Stimulated activated CD8-positive, alpha-beta memory T cell treated with anti-CD3 and anti-CD28 coated beads, Interleukin-7, amount 100 ng/mL, for 4 hours (primary cell): ENCODE measurements at regions not wholly inside any gene's neighbourhood (a gene's known extent, or its start where the extent isn't known, plus 50 kb on each side); places are given as distances from the start of the nearest gene placed in this dataset.
A peak's percentile ranks its signal among the peaks of the same experiment; 100 is the strongest.

Source experiments
- DNase-seq, 2 donors: peaks; one replicate each; pipeline ENCODE4 v3.0.0-alpha.2; 2020; ENCODE audit warnings: low read depth in 2 of 2

DNA sequence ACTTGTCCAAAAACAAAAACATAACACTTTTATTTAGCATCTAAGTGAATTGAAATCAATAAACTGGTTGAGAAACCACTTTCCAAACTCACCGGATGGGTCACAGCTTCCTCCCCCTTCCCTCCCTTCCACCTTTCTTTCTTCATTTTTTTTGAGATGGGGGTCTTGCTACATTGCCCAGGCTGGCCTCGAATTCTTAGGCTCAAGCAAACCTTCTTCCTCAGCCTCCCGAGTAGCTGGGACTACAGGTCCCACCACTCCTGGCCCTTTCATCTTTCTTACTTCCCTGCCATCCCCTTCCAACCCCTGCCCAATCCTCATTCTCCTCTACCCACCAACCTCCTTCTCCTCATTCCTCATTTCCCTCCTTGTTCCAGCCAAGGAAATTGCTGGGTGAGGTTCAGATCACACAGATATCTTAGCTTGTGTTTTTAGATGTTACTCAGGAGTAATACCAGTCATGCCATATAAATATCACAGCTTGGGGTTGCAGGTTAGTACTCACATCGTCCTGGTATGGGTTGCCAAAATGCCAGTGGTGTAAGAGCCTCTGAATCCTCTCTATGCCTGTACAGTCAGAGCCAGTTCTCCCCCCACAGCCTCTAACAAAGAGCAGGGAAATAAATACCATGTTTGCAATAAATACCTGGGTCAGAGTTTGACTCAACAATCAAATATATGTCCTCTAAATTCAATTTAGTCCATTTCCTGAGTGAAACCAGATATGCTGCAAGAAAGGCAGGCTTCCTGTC lies 132.7 kb upstream of the NDUFV2 start:
- DNase-seq: no peak

DNA sequence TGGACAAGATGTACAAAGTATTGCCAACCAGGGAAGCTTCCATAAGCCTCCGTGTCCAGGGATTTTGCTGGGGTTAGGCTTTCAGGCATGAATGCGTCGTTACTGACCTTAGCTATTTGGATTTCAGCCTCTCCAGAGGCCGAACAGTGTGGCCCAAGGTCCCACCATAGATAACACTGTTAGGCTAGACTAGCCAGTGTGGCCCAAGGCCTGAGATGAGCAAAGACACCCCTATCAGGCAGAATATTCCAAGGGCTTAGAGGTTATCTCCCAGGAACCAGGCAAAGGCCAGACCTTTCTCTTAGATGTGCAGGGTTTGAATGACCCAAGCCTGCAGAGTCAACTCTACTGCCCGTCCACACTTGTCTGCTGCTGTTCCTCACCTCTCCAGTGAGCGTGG lies 131.7 kb upstream of the NDUFV2 start:
- DNase-seq: no peak

DNA sequence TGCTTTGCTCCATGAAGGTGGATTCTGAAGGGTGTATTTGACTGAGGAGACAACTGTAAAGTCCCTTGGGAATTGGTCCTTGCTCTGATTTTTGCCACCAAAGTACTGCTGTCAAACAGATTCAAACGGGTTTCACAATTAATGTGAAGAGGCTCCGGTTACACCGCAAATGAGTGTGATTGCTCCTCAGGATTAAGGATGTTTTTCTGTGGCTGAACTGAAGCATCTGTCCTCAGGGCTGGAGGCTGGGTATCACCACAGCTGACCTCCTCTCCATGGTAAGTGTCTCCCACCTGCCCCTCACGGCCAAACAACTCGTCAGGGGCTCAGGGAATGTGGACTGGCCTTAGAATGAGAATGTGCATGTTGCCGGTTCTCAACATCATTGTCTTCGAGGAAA lies 130.4 kb upstream of the NDUFV2 start:
- DNase-seq: no peak

DNA sequence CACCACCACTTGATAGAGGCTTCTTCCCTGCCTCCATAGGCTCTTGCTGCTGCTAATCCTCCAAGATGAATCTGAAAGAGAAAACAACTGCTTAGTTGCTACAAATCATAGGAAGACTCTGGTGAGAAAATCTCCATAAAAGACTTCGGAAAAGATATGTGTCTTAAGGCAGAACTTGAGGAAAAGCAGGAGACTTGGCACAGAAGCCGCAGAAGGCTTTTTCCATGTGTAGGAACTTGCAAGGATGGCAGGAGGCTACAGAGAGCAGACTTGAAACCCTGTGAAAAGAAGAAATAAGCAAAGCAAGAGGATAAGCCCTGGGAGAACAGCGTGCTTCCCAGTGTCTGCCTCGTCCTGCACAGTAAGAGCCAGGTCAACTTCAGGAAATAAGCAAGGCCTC lies 128.2 kb upstream of the NDUFV2 start:
- DNase-seq: no peak

DNA sequence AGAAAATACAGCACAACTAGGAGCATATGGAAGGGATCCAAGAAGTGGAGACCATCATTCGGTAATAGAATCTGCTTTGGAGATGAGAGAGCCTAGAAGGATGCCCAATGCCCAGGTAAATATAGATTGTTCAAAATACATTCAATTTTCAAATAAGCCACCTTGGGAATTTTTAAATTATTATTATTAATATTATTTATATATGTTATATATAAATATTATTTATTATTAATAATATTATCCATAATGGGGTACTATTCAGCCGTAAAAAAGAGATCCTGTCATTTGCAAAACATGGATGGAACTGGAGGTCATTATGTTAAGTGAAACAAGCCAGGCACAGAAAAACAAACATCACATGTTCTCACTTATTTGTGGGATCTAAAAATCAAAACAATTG lies 127.8 kb upstream of the NDUFV2 start:
- DNase-seq: no peak

DNA sequence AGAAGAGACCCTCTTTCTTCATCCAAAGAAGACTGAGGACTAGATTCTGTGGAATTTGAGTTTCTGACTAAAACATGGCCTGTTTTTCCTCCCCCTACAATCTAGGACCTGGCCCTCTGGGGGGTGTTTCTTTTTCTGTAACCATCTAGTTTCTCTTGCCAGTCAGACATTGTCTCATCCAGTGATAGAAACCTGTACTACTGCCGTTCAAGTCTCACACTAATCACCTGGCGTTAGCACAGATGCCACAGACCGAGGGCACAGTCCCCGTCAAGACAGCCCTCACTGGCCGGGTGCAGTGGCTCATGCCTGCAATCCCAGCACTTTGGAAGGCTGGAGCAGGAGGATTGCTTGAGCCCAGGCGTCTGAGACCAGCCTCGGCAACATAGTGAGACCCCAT lies 126.9 kb upstream of the NDUFV2 start:
- DNase-seq: no peak

DNA sequence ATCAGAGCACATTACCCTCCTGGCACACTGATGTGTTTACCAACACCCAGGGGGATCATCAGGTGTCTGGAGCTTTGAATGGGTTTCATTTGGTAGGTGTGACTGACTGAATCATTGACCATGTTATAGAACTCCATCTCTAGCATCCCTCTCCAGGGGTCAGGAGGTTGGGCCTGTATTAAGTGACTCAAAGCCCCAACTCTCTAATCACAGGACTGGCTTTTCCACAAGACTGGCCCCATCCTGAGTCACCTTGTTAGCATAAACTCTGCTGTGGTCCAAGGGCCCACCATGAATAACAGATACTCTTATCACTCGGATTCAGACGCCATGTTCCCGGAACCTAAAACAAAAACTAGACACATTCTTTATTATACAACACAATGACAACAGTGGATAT lies 125.9 kb upstream of the NDUFV2 start:
- no peak for DNase-seq

DNA sequence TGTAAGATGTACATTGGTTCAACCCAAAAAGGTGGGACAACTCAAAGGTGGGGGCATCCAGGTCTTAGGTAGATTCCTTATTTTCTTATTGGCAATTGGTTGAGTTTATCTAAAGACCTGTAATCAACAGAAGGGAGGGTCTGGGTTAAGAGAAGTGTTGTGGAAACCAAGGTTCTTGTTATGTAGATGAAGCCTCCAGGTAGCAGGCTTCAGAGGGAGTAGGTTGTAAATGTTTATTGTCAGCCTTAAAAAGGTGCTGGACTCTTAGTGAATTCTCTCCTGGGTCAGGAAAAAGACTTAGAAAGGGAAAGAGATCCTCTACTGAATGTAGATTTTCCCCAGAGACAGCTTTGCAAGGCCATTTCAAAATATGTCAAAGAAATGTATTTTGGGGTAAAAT lies 125.3 kb upstream of the NDUFV2 start:
- no peak for DNase-seq

DNA sequence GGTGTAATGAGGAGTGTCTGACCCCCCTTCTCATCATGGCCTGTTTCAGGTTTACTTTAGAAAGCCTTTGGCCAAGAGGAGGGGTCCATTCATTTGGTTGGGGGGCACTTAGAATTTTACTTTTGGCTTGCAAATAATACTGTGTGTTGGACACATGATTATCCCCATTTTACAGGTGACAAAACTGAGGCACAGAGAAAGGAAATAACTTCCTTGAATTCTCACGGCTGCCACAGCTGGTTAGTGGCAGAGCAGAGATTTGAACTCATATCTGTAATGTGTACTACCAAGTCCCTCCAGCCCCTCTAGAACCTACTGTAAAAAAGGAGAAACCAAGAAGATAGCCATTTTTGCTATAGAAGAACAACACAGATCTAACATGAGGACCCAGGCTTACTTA lies 124.8 kb upstream of the NDUFV2 start:
- DNase-seq: no peak

DNA sequence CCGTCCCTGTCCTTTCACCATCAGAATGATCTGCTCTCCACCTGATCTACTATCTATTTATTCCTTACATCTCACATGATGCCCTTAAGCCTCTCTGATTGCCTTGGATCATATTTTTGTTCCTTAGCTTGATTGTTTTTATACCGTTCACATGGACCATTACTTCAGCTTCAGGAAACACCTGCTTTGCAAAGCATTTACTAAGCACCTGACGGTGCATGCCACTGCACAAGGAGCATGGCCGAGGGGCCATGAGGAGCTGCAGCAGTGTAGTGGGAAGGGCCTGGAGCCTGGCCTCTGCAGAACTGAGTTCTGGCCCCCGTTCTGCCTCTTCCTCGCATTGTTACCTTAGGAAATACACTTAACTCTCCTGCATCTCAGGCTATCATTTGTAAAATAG lies 124.1 kb upstream of the NDUFV2 start:
- DNase-seq: no peak

DNA sequence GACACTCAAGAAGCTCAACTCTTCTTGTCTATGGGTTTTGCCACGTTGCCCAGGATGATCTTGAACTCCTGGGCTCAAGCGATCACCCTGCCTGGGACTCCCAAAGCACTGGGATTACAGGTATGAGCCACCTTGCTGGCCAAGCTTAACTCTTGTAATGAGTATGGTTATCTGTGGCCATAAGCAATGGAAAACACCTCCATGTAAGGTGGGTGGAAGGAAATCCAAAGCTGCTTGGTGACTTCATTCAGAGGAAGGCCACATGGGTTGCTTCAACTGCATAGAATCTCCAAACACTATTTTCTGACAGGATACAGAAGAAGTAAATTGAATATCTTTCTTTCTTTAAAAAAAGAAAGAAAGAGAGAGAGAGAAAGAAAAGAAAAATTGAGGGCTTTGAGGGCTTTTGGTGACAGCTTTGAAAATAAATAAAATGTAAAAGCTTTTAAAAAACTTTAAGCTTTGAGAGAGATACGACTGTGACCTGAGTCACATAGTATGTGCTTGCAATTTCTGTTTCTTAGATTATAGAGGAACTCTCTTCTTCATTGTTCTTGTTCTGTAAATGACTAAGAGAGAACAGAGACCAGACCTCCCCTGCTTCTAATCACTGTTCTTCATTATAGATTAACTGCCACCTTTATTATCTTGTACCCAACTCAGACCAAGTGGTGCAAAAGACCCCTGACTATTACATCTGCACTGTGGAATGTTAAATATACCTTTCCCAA lies 123.1 kb upstream of the NDUFV2 start:
- DNase-seq: no peak

DNA sequence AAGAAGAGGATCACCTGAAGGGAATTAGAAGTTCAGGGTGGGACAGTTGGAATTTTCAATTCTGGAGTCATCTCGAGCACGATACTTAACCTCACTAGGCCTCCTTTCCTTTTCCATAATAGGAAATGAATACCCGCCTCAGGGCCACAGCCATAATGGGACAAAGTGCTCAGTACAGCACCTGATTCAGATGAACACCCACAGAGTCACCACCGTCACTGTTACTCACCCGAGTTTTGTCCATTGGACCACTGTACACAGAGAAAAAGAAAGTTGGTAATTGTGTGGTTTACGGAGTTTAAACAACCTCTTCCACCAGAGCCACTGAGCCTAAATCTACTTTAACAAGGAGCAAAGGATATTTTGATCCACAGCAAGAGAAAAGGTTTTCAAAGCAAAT lies 122.0 kb upstream of the NDUFV2 start:
- DNase-seq: no peak

DNA sequence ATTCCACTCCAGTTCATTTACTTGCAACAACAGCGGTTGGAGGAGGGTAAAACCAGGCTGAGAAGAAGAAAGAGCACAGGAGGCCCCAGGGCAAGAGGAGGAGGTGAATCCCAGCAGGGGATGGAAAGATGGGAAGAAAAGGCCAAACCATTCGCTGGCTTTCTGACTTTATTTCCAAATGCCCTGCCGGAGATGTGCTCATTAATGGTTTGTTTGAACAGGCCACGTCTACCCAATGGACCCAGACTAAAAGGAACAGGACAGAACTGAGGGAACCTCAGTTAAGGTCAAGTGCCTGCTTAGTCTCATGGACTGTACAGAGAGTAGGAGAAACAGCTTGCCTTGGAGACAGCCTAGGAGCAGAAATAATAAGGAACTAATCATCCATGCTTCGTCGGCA lies 121.6 kb upstream of the NDUFV2 start:
- no peak for DNase-seq

DNA sequence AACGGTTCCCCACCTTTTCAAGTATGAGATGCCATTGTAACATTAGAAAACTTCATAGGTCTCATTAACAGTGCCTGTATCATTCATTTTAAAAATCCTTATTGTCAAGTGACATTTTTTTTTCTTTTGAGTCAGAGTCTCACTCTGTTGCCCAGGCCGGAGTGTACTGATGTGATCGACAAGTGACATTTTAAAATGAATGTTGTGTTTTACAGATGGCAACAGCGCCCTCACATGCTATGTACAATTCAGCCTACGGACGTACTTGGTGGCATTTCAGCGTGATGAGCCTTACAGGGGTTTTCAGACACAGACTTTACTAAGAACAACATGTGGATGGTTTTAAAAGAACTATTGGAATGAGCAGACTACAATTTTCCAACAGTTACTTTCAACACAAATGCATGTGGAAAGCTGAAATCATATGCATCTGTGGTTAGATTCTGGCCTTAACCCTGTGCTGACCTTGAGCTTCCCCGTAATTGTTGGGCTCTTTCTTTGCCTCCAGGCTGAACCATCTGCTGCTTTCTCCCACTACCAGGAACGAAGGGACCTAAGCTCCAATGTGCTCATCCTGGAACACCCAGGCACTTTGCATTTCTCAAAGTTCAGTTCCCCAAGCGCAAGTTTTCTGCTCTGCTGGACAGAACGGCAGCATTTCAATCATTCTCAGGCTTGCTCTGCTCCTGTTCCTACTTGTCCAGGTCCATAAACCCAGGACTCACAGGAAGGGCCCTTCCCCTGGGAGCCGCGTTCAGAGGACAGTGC lies 119.9 kb upstream of the NDUFV2 start:
- no peak for DNase-seq

DNA sequence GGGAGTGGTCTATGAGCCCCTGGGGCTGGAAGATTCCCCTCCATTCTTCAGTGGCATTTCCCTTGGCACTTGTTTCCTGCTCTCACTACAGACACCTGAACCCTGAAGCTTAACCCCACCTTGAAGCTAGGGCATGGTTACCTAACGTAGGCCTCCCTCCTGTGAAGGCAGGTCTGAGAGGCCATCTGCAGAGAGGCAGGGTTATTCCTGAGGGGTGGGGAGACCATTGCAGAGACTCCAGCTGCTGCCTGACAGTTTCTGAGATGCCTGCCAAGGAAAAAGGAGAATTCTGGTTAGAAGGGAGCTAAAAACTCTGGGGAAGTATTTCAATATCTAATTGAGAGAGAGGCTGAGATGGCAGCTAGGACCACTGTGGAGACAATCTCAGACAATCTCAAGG lies 119.3 kb upstream of the NDUFV2 start:
- DNase-seq: no peak

DNA sequence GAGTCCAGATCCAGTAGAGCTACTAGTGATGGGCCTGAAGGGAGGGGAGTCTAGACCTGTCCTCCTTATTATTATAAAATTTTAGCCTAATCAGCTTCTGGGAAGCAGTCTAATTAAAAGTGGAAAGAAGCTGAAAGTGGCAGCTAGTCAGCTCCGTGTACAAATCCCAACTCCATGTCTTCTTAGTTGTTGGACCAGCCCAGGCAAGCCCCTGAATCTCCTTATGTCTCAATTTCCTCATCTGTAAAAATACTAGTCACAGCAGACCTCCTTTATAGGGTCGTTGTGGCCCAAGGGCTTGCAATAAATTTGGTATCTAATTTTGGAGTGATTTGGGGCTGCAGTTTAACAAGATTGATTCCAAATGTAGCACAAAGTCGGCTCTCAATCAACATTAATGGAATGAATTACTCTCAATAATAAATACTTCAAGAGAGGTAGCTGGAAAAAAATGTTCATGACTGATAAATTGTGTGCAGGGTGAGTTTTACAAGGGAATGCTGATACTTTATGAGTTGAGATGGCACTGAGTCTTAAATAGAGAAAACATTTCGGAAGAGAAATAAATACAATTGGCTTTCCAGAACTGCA lies 118.3 kb upstream of the NDUFV2 start:
- no peak for DNase-seq

DNA sequence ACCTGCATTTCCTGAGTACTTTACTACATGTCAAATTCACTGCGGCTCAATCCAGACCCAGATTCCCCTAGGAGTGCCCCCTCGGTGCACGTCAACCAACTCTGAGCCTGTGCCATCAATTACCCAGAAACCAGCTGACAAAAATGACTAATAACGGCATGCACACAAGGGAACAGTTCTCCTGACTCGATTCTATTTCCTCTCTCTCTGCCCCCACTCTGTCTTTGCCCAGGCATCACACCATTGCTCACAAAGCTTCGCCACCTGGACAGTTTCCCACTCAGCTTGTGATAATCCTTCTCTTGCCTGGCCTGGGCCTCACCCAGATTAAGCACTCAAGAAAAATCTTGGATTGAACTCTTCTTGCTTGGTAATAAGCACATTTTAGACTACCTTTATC lies 115.3 kb upstream of the NDUFV2 start:
- no peak for DNase-seq

DNA sequence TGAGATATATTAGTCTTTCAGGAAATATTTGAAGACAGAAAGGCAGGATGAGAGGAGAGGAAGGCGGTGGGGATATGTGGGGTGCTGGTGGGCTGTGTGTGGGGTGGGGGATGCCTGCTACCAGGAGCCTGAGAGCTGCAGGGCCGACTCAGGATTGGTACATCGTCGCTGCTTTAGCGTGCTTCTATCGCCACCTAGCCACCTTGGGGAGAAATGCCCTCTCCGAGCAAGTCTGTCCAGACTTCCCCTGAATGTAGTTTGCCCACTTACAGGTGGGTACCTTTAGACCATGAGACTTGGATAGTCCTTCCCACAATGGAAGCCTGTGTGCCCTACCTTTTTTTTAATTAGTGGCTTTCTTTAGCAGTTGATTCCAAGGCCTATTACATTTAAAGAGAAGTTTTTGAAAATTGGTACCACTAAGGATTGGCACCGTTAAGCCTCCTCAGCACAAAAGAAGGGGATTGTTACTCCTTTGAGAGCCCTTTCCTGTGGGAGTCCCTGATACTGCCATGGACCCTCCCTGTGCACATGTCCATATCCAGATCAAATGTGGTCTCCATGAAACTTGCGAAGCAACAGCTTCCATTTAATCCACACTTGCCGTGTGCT lies 114.1 kb upstream of the NDUFV2 start:
- DNase-seq: peak; percentile 29 to 34

DNA sequence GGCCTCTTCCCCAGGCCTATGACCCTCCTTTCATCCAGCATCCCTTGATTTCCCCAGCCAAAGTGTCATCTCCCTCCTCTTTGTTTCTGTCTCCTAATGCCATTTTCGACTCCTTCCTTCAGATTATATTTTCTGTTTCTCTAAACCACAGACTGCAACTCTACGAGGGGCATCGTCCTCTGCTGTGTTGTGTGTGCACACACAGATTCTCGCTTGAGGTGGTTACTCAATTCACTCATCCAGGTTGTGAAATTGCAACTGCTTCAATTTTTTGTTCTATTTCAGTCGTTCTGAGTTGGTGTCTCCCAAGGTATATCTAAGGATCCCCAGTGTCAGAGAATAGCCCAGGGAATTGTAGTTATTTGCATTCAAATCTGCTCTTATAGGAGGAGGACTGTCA lies 113.5 kb upstream of the NDUFV2 start:
- no peak for DNase-seq

DNA sequence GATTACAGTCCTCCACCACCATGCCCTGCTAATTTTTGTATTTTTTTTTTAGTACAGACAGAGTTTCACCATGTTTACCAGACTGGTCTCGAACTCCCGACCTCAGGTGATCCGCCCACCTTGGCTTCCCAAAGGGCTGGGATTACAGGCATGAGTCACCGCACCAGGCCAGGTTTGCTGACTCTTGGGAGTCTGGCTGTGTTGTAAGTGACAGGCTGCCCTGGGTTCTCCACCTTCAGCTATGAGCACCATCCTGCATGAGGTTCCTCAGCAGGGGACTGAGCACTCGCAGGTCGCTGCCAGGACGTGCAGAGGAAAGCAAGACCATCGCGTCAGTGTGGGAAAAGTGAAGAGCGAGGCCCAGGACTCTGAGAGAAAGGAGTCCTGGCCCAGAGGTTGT lies 112.6 kb upstream of the NDUFV2 start:
- DNase-seq: no peak

DNA sequence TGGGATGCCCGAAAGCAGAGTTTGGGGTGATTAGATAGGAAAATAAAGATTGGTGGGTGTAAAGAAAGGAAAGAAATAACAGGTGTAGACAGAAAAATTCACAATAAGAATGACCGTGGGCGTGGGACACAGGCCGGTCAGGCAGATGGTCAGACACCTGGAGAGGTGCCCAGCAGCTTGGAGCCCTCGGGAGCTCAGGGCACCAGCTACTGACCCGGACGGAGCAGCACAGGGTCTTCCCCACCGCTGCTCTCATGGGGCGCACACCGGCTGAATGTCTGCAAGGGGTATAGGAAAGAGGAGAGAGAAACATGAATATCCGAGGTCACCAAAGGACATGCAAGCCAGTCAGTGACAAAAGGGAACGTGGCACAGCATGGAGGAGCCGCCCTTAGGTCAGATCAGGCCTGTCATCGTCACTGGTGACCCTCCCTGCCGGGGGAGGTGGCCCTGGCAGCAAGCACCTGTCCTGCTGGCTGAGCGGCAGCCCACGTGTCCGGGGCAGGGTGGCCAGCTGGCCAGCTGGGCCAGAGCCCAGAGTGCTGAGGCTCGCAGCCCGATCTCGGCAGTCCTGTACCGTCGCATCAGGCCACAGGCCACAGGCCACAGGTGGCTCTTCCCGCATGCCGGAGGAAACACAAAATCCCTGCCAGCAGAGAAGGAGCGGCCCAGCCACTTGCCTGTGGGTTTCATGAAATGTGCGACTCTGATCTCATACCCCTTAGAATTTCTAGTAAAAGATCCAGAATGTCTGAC lies 112.0 kb upstream of the NDUFV2 start:
- DNase-seq: no peak
